PC-9 (cell line): ENCODE measurements at regions not wholly inside any gene's neighbourhood (a gene's known extent, or its start where the extent isn't known, plus 50 kb on each side); places are given as distances from the start of the nearest gene placed in this dataset.

Experiments
- BruUV-seq: library from RNA; stranded (reverse); fragments of 400-500 nt; replicated peaks from 2 replicates; lab custom pipeline; 2021; lab: Mats Ljungman, UMichigan
- CTCF ChIA-PET: fragments of 300-600 bp; sonication (Branson Sonifier 250); formaldehyde crosslinking; loops from one replicate; lab custom pipeline; 2022; ENCODE audit warnings: antibody characterized with exemption; lab: Charles Lee
- POLR2A ChIA-PET: fragments of 300-600 bp; sonication (Branson Sonifier 250); formaldehyde crosslinking; loops from one replicate; lab custom pipeline; 2022; ENCODE audit warnings: antibody characterized with exemption; ENCODE audit not compliant: unreplicated experiment; lab: Charles Lee
- DNase-seq, 2 experiments: peaks; one replicate each; pipeline versions ENCODE4 v3.0.0 to v3.0.0-alpha.2; 2015 to 2022; ENCODE audit warnings: mixed read lengths in 1 of 2
- H2AFZ ChIP-seq: fragments of 200-600 bp; sonication (generic); 2 replicates; pipeline ENCODE4 v1.8.1; 2017; ENCODE audit warnings: antibody characterized with exemption
- H3F3A ChIP-seq: fragments of 200-600 bp; sonication (generic); 2 replicates; pipeline ENCODE4 v1.8.1; 2017; ENCODE audit warnings: antibody characterized with exemption, mild to moderate bottlenecking, low read depth; ENCODE audit not compliant: insufficient read depth
- H3K27ac ChIP-seq: fragments of 200-600 bp; sonication (generic); 2 replicates; pipeline ENCODE4 v1.6.1; 2016; ENCODE audit warnings: mixed run types
- H3K27me3 ChIP-seq: fragments of 200-600 bp; sonication (generic); 2 replicates; pipeline ENCODE4 v1.6.1; 2016; ENCODE audit warnings: low read depth, mixed run types; ENCODE audit not compliant: insufficient read depth
- H3K36me3 ChIP-seq: fragments of 200-600 bp; sonication (generic); 2 replicates; pipeline ENCODE4 v1.6.1; 2016; ENCODE audit warnings: low read depth, mixed run types
- H3K4me1 ChIP-seq: fragments of 200-600 bp; sonication (generic); replicated peaks from 2 replicates; pipeline ENCODE4 v1.6.1; 2016; ENCODE audit warnings: mixed run types; ENCODE audit not compliant: insufficient read depth
- H3K4me2 ChIP-seq: fragments of 200-600 bp; sonication (generic); 2 replicates; pipeline ENCODE4 v1.6.1; 2017; ENCODE audit warnings: mixed run types
- H3K4me3 ChIP-seq: fragments of 200-600 bp; sonication (generic); 2 replicates; pipeline ENCODE4 v1.6.1; 2016; ENCODE audit warnings: mixed run types
- H3K79me2 ChIP-seq: fragments of 200-600 bp; sonication (generic); 2 replicates; pipeline ENCODE4 v1.6.1; 2017; ENCODE audit warnings: low read depth, mixed run types
- H3K9me2 ChIP-seq: fragments of 200-600 bp; sonication (generic); 2 replicates; pipeline ENCODE4 v1.8.1; 2017; ENCODE audit warnings: mild to moderate bottlenecking; ENCODE audit not compliant: insufficient read depth
- H3K9me3 ChIP-seq: fragments of 200-600 bp; sonication (generic); 2 replicates; pipeline ENCODE4 v1.8.1; 2016; ENCODE audit warnings: low read depth; ENCODE audit not compliant: insufficient read depth
- H4K20me1 ChIP-seq: fragments of 200-600 bp; sonication (generic); 2 replicates; pipeline ENCODE4 v1.8.1; 2017; ENCODE audit not compliant: insufficient read depth
- EZH2 ChIP-seq: fragments of 200-600 bp; sonication (generic); IDR thresholded peaks from 2 replicates; pipeline ENCODE4 v1.8.0; 2017; ENCODE audit warnings: antibody characterized with exemption, low read depth
- intact Hi-C: fragments of 100-400 bp; cut with micrococcal nuclease; formaldehyde crosslinking; loops from one replicate; pipeline ENCODE4 v1.10.0; 2022; ENCODE audit not compliant: unreplicated experiment
- TF ChIP-seq, protein P1 (sequence below): fragments of 200-600 bp; sonication (generic); conservative IDR thresholded peaks from 2 replicates; pipeline ENCODE4 v1.6.1; 2017; ENCODE audit warnings: mixed run types, antibody characterized with exemption, mild to moderate bottlenecking, moderate library complexity

DNA sequence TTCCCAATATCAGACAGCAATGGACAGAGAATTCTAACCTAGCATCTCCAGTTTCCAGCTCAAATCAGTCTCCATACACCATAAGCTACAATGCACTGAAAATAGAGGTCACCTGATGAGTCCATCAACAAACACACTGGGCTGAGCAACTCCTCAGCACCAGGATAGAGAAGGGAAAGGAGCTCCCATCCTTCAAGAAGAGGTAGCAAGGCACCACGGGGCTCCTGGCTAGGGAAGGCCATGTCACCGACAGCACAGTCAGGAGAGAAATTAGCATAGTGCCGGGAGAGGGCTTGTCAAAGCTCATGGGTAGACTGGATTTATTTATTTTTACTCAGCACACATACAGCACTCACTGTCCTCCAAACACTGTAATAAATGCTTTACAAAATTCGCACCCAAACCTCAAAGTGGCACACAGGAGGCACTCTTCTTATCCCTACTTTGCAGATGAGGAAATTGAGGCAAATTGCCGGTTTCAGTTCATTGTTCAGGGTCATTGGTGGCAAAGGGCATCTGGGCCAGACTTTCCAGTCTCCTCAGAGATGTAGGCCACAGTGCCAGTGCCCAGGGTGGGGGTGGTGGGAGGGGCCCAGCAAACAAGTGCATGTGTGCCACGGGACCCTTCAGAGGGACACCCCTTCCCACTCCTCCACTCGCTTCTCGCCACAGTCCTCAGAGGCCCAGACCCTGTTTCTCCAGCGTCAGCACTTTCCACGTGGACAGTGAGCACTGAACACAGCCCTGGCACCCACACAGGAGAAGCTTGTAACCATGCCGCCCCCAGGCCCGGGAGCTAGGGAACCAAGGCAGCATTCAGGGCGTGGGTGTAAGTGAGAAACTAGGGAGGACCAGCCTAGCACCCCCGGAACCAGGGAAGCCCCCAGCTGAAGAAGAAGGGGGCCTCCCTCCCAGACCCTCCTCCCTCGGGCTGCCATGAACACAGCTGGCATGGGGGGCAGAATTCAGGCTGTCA is 1417.4 kb downstream of the TBC1D22A start:
- H3K9me2 ChIP-seq, result no peaks in the 10 kb centered on the region
- H4K20me1 ChIP-seq, result peaks cover 7% of the 10 kb centered on the region
- no TSS peak for BruUV-seq
- TF ChIP-seq, protein P1, sequence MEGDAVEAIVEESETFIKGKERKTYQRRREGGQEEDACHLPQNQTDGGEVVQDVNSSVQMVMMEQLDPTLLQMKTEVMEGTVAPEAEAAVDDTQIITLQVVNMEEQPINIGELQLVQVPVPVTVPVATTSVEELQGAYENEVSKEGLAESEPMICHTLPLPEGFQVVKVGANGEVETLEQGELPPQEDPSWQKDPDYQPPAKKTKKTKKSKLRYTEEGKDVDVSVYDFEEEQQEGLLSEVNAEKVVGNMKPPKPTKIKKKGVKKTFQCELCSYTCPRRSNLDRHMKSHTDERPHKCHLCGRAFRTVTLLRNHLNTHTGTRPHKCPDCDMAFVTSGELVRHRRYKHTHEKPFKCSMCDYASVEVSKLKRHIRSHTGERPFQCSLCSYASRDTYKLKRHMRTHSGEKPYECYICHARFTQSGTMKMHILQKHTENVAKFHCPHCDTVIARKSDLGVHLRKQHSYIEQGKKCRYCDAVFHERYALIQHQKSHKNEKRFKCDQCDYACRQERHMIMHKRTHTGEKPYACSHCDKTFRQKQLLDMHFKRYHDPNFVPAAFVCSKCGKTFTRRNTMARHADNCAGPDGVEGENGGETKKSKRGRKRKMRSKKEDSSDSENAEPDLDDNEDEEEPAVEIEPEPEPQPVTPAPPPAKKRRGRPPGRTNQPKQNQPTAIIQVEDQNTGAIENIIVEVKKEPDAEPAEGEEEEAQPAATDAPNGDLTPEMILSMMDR, result no peak
- POLR2A ChIA-PET, result no interaction called here
- H2AFZ ChIP-seq, result no peak overlapping the region
- H3K79me2 ChIP-seq, result no peaks in the 10 kb centered on the region
- no peaks in the 10 kb centered on the region for H3K36me3 ChIP-seq
- DNase-seq, result no peak
- H3K4me1 ChIP-seq, result no peaks in the 10 kb centered on the region
- H3K4me3 ChIP-seq, result no peak overlapping the region
- CTCF ChIA-PET, result no interaction called here
- intact Hi-C loops, result no loop called here
- H3K27me3 ChIP-seq, result peaks cover 88% of the 10 kb centered on the region
- no peaks in the 10 kb centered on the region for H3F3A ChIP-seq
- H3K9me3 ChIP-seq, result no peaks in the 10 kb centered on the region
- no peak overlapping the region for H3K4me2 ChIP-seq
- H3K27ac ChIP-seq, result no peak overlapping the region

DNA sequence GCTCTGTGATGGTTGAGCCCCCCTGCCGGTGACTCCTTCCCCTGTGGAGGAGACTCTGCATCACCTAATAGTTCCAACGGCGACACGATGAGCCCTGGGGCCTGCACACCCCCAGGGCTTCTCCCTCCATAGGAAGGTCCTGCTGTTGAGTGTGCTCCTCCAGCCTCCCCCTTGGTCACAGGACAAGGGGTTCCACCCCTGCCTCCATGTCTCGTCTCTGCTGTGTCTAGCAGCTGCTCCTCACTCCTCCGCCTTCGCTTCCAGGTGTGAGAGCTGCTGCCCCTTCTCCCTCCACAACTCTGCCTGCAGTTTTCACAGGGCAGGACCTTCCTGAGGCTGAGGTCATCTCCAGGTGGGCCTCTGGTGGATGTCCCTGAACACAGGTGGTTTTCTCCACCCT is 1416.1 kb downstream of the TBC1D22A start:
- no peak overlapping the region for H3K27ac ChIP-seq
- H3K27me3 ChIP-seq, result peaks cover 87% of the 10 kb centered on the region
- no peak overlapping the region for H2AFZ ChIP-seq
- H3F3A ChIP-seq, result no peaks in the 10 kb centered on the region
- peaks cover 9% of the 10 kb centered on the region for H4K20me1 ChIP-seq
- CTCF ChIA-PET, result no interaction called here
- no peak overlapping the region for H3K4me3 ChIP-seq
- no peaks in the 10 kb centered on the region for H3K79me2 ChIP-seq
- POLR2A ChIA-PET, result no interaction called here
- H3K9me2 ChIP-seq, result no peaks in the 10 kb centered on the region
- intact Hi-C loops, result no loop called here
- no TSS peak for BruUV-seq
- no peaks in the 10 kb centered on the region for H3K4me1 ChIP-seq
- H3K36me3 ChIP-seq, result no peaks in the 10 kb centered on the region
- no peaks in the 10 kb centered on the region for H3K9me3 ChIP-seq
- DNase-seq, result no peak
- TF ChIP-seq, protein P1, result no peak
- no peak for TF ChIP-seq EZH2
- no peak overlapping the region for H3K4me2 ChIP-seq

DNA sequence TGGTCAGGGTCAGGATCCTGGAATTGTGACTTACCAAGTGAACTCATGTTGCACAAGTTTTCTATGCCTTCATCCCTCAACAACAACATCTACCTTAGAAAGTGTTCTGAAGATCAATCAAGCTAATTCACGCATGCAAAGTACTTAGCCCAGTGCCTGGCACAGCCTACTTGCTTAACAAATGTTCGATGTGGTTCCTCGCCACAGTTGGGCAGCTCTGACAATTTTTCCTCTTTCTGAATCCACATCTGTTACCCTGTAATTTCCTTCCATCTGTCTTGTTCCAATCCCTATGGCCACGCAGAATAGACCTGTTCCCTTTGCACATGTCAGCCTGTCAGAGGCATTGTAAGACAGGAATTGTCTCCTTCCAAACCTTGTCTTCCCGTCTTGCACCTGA is 1415.2 kb downstream of the TBC1D22A start:
- H3K27ac ChIP-seq, result no peak overlapping the region
- H3K4me1 ChIP-seq, result no peaks in the 10 kb centered on the region
- H3K4me3 ChIP-seq, result no peak overlapping the region
- intact Hi-C loops, result no loop called here
- BruUV-seq, result no TSS peak
- ChIA-PET POLR2A (no interaction called here), CTCF (no interaction called here)
- no peak overlapping the region for H2AFZ ChIP-seq
- no peaks in the 10 kb centered on the region for H3K36me3 ChIP-seq
- peaks cover 87% of the 10 kb centered on the region for H3K27me3 ChIP-seq
- no peak for DNase-seq
- no peak overlapping the region for H3K4me2 ChIP-seq
- TF ChIP-seq, protein P1, result no peak
- TF ChIP-seq EZH2, result no peak
- peaks cover 11% of the 10 kb centered on the region for H4K20me1 ChIP-seq
- H3K9me3 ChIP-seq, result no peaks in the 10 kb centered on the region
- H3K9me2 ChIP-seq, result no peaks in the 10 kb centered on the region
- no peaks in the 10 kb centered on the region for H3K79me2 ChIP-seq
- H3F3A ChIP-seq, result no peaks in the 10 kb centered on the region
